ENCODE measurements at regions not wholly inside any gene's neighbourhood (a gene's known extent, or its start where the extent isn't known, plus 50 kb on each side); places are given as distances from the start of the nearest gene placed in this dataset.

- TF ChIP-seq CTCF (IDR thresholded peaks at IDR 0.05; ENCODE audit: low read depth, low read length) = no peak
- no peak for DNase-seq (ENCODE audit: extremely low read depth, low read depth)
These were observed 291.5 kb upstream of the SMIM31 start for GRCh38 chr4:164462471-164462870.

GRCh38 chr4:164464313-164464712 is 289.6 kb upstream of the SMIM31 start:
- no peak for TF ChIP-seq CTCF (IDR thresholded peaks at IDR 0.05; ENCODE audit: low read depth, low read length)
- no peak for DNase-seq (ENCODE audit: extremely low read depth, low read depth)

GRCh38 chr4:164467493-164467892 is 286.4 kb upstream of the SMIM31 start:
- no peak for DNase-seq (ENCODE audit: extremely low read depth, low read depth)
- no peak for TF ChIP-seq CTCF (IDR thresholded peaks at IDR 0.05; ENCODE audit: low read depth, low read length)

- TF ChIP-seq CTCF (IDR thresholded peaks at IDR 0.05; ENCODE audit: low read depth, low read length) = no peak
- DNase-seq (ENCODE audit: extremely low read depth, low read depth) = no peak
These were observed 272.4 kb upstream of the SMIM31 start for GRCh38 chr4:164481306-164482091.

GRCh38 chr4:164482092-164482404 is 271.9 kb upstream of the SMIM31 start:
- DNase-seq (ENCODE audit: extremely low read depth, low read depth) = no peak
- no peak for TF ChIP-seq CTCF (IDR thresholded peaks at IDR 0.05; ENCODE audit: low read depth, low read length)

- no peak for DNase-seq (ENCODE audit: extremely low read depth, low read depth)
- no peak for TF ChIP-seq CTCF (IDR thresholded peaks at IDR 0.05; ENCODE audit: low read depth, low read length)
These were observed 271.2 kb upstream of the SMIM31 start for GRCh38 chr4:164482758-164483157.

GRCh38 chr4:164483711-164484110 is 270.2 kb upstream of the SMIM31 start:
- no peak for TF ChIP-seq CTCF (IDR thresholded peaks at IDR 0.05; ENCODE audit: low read depth, low read length)
- DNase-seq (ENCODE audit: extremely low read depth, low read depth) = no peak

Data from AG09319 (cell line).